B cell (primary cell): ENCODE measurements at regions not wholly inside any gene's neighbourhood (a gene's known extent, or its start where the extent isn't known, plus 50 kb on each side); places are given as distances from the start of the nearest gene placed in this dataset.

ENCODE experiments used
- ATAC-seq: fragments of 200-7000 bp; cut with Tn5 transposase; one replicate; pipeline ENCODE4 v1.10.0; 2021; ENCODE audit warnings: low read depth, mild to moderate bottlenecking, moderate number of reproducible peaks, moderate library complexity
- CTCF ChIA-PET: fragments of 350-600 bp; sonication (Branson Sonifier 250); formaldehyde crosslinking; loops from one replicate; lab custom pipeline; 2021; ENCODE audit warnings: antibody characterized with exemption, inconsistent platforms; lab: Charles Lee
- POLR2A ChIA-PET: fragments of 350-600 bp; sonication (Branson Sonifier 250); formaldehyde crosslinking; loops from one replicate; lab custom pipeline; 2021; ENCODE audit warnings: antibody characterized with exemption; lab: Charles Lee
- DNase-seq: peaks from one replicate; pipeline ENCODE4 v3.0.0; 2013
- H2AFZ ChIP-seq: 2 replicates; pipeline ENCODE4 v1.6.1; 2012; ENCODE audit warnings: mild to moderate bottlenecking, low read depth, low read length; ENCODE audit not compliant: insufficient read depth, poor library complexity, severe bottlenecking
- H3K27ac ChIP-seq, 2 donors: 1 replicate in 1 of 2; 2 replicates in 1 of 2; pipeline ENCODE4 v1.5.1; 2012 to 2013; ENCODE audit warnings: low read length in 2 of 2, mild to moderate bottlenecking in 2 of 2, moderate library complexity in 1 of 2
- H3K27me3 ChIP-seq, 4 experiments: fragments of 200-600 bp in 1 of 4; sonication (generic) in 1 of 4; replicated peaks in 1 of 4; 1 replicate in 2 of 4; 2 replicates in 2 of 4; pipeline versions ENCODE4 v1.6.1 to v1.7.0; 2013 to 2016; ENCODE audit warnings: low read length in 3 of 4, mild to moderate bottlenecking in 2 of 4, mixed read lengths in 1 of 4, moderate library complexity in 1 of 4; ENCODE audit not compliant: insufficient read depth in 4 of 4, control insufficient read depth in 3 of 4; ENCODE audit errors: control extremely low read depth in 1 of 4
- H3K36me3 ChIP-seq, 2 experiments: replicated peaks in 1 of 2; 1 replicate in 1 of 2; 2 replicates in 1 of 2; pipeline versions ENCODE4 v1.6.1 to v1.7.1; 2013; ENCODE audit warnings: low read length in 1 of 2; ENCODE audit not compliant: insufficient read depth in 2 of 2, control insufficient read depth in 1 of 2; ENCODE audit errors: control extremely low read depth in 1 of 2, extremely low read depth in 1 of 2
- H3K4me1 ChIP-seq, 2 donors: fragments of 200-600 bp in 1 of 2; sonication (generic) in 1 of 2; 1 replicate in 1 of 2; 2 replicates in 1 of 2; pipeline versions ENCODE4 v1.5.1 to v1.6.1; 2013 to 2017; ENCODE audit warnings: low read length in 2 of 2; ENCODE audit not compliant: control insufficient read depth in 2 of 2, insufficient read depth in 2 of 2
- H3K4me2 ChIP-seq: replicated peaks from 2 replicates; pipeline ENCODE3; 2012; ENCODE audit warnings: mild to moderate bottlenecking, low read depth, low read length; ENCODE audit not compliant: poor library complexity, severe bottlenecking
- H3K4me3 ChIP-seq, 5 experiments: fragments of 200-600 bp in 1 of 5; sonication (generic) in 1 of 5; 1 replicate in 3 of 5; 2 replicates in 2 of 5; pipeline versions ENCODE4 v1.5.1 to v1.7.0; 2011 to 2016; ENCODE audit warnings: low read length in 4 of 5, mild to moderate bottlenecking in 4 of 5, low read depth in 2 of 5, control low read depth in 1 of 5, moderate library complexity in 1 of 5; ENCODE audit not compliant: insufficient read depth in 1 of 5; ENCODE audit errors: control extremely low read depth in 1 of 5, extremely low read depth in 1 of 5
- H3K79me2 ChIP-seq: fragments of 200-600 bp; sonication (generic); one replicate; pipeline ENCODE4 v1.6.0; 2016; ENCODE audit warnings: low read length; ENCODE audit not compliant: control insufficient read depth, insufficient read depth
- H3K9ac ChIP-seq: fragments of 200-600 bp; sonication (generic); 2 replicates; pipeline ENCODE4 v1.6.1; 2017; ENCODE audit warnings: mild to moderate bottlenecking, low read length, moderate library complexity
- H3K9me3 ChIP-seq, 3 donors: one replicate each; pipeline versions ENCODE4 v1.6.1 to v1.7.1; 2013; ENCODE audit warnings: low read length in 2 of 3; ENCODE audit not compliant: control insufficient read depth in 2 of 3, insufficient read depth in 1 of 3; ENCODE audit errors: control extremely low read depth in 1 of 3
- H4K20me1 ChIP-seq: 2 replicates; pipeline ENCODE4 v1.6.0; 2012; ENCODE audit warnings: mild to moderate bottlenecking, low read length; ENCODE audit not compliant: insufficient read depth, control insufficient read depth, poor library complexity, severe bottlenecking
- H3K27ac Mint-ChIP-seq: one replicate; pipeline ENCODE4 v1.8.0; 2021; ENCODE audit warnings: mixed read lengths
- H3K27me3 Mint-ChIP-seq: one replicate; pipeline ENCODE4 v1.8.0; 2021; ENCODE audit warnings: mixed read lengths
- H3K4me1 Mint-ChIP-seq: one replicate; pipeline ENCODE4 v1.8.0; 2021; ENCODE audit warnings: mixed read lengths
- H3K4me3 Mint-ChIP-seq: one replicate; pipeline ENCODE4 v1.8.0; 2021; ENCODE audit warnings: mixed read lengths
- H3K9me3 Mint-ChIP-seq: one replicate; pipeline ENCODE4 v1.8.0; 2022; ENCODE audit warnings: mixed read lengths; ENCODE audit not compliant: insufficient read depth
- EZH2 ChIP-seq: IDR thresholded peaks from 2 replicates; pipeline ENCODE4 v1.6.1; 2012; ENCODE audit warnings: borderline replicate concordance, low read depth, mild to moderate bottlenecking, moderate library complexity, low read length; ENCODE audit not compliant: insufficient read depth, poor library complexity, severe bottlenecking
- WGBS: methylation state at CpG from one replicate; pipeline ENCODE4 v1.1.5; 2013; ENCODE audit warnings: missing lambda C conversion rate; ENCODE audit not compliant: insufficient coverage; 5-methylcytosine and 5-hydroxymethylcytosine counted together
- intact Hi-C: fragments of 100-400 bp; cut with micrococcal nuclease; formaldehyde crosslinking; loops from one replicate; pipeline ENCODE4 v1.10.0; 2022
- TF ChIP-seq, protein P1 (sequence below): fragments of 200-600 bp; IDR thresholded peaks from one replicate; pipeline ENCODE4 v1.8.0; 2022; ENCODE audit warnings: antibody characterized with exemption, mild to moderate bottlenecking

- Histone ChIP-seq H3K9me3 (peaks cover 0 to 4% (median 0%) of the 10 kb centered on the region in 3 donors), H4K20me1 (no peaks in the 10 kb centered on the region), H3K4me1 (peaks cover 17 to 18% of the 10 kb centered on the region in 2 donors), H3K79me2 (no peaks in the 10 kb centered on the region), H3K4me2 (no peak overlapping the region), H3K4me3 (no peak overlapping the region), H3K27ac (no peak overlapping the region), H3K27me3 (peaks cover 0 to 38% (median 23%) of the 10 kb centered on the region in 4 experiments), H3K9ac (no peak overlapping the region), H2AFZ (no peak overlapping the region), H3K36me3 (no peaks in the 10 kb centered on the region)
- intact Hi-C loops, result no loop called here
- ATAC-seq (no peak), DNase-seq (no peak)
- H3K4me1 Mint-ChIP-seq, result peaks cover 21% of the 10 kb centered on the region
- WGBS, result 58% methylated on average over 2 of the region's 2 CpGs
- ChIA-PET CTCF (interaction anchor here (0.5 kb wide), 1 partner anchor 203 kb away, joined by 4 read pairs; no protein-coding TSS in a partner anchor), POLR2A (no interaction called here)
- H3K4me3 Mint-ChIP-seq, result no peak overlapping the region
- no peaks in the 10 kb centered on the region for H3K9me3 Mint-ChIP-seq
- H3K27ac Mint-ChIP-seq, result no peak overlapping the region
- TF ChIP-seq, protein P1, sequence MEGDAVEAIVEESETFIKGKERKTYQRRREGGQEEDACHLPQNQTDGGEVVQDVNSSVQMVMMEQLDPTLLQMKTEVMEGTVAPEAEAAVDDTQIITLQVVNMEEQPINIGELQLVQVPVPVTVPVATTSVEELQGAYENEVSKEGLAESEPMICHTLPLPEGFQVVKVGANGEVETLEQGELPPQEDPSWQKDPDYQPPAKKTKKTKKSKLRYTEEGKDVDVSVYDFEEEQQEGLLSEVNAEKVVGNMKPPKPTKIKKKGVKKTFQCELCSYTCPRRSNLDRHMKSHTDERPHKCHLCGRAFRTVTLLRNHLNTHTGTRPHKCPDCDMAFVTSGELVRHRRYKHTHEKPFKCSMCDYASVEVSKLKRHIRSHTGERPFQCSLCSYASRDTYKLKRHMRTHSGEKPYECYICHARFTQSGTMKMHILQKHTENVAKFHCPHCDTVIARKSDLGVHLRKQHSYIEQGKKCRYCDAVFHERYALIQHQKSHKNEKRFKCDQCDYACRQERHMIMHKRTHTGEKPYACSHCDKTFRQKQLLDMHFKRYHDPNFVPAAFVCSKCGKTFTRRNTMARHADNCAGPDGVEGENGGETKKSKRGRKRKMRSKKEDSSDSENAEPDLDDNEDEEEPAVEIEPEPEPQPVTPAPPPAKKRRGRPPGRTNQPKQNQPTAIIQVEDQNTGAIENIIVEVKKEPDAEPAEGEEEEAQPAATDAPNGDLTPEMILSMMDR, result no peak
- no peak for TF ChIP-seq EZH2
- peaks cover 58% of the 10 kb centered on the region for H3K27me3 Mint-ChIP-seq
These were observed 90.5 kb upstream of the ABCC4 start for GRCh38 chr13:95391785-95392184.

- no peaks in the 10 kb centered on the region for H3K79me2 ChIP-seq
- H3K27me3 Mint-ChIP-seq, result peaks cover 63% of the 10 kb centered on the region
- no peaks in the 10 kb centered on the region for H3K9me3 Mint-ChIP-seq
- no peak for DNase-seq
- no peak overlapping the region for H3K4me2 ChIP-seq
- no peaks in the 10 kb centered on the region for H4K20me1 ChIP-seq
- H3K9ac ChIP-seq, result no peak overlapping the region
- H3K9me3 ChIP-seq, result peaks cover 0 to 4% (median 0%) of the 10 kb centered on the region in 3 donors
- ChIA-PET CTCF (interaction anchor here (0.6 to 1.7 kb wide), 2 partner anchors 11 to 209 kb away, joined by 3 to 7 read pairs; no protein-coding TSS in a partner anchor), POLR2A (interaction anchor here (0.7 kb wide), 1 partner anchor 133 kb away, joined by 3 read pairs; no protein-coding TSS in a partner anchor)
- 80% methylated on average over 2 of the region's 3 CpGs for WGBS
- no peak overlapping the region for H3K27ac Mint-ChIP-seq
- TF ChIP-seq, protein P1, result no peak
- TF ChIP-seq EZH2, result no peak
- intact Hi-C loops, result no loop called here
- H3K27ac ChIP-seq, result no peak overlapping the region
- no peak for ATAC-seq
- H3K27me3 ChIP-seq, result peaks cover 0 to 43% (median 25%) of the 10 kb centered on the region in 4 experiments
- H3K36me3 ChIP-seq, result no peaks in the 10 kb centered on the region
- H3K4me1 ChIP-seq, result peaks cover 16% of the 10 kb centered on the region in 2 donors
- no peak overlapping the region for H3K4me3 ChIP-seq
- H2AFZ ChIP-seq, result no peak overlapping the region
- no peak overlapping the region for H3K4me3 Mint-ChIP-seq
- H3K4me1 Mint-ChIP-seq, result peaks cover 18% of the 10 kb centered on the region
These were observed 91.3 kb upstream of the ABCC4 start for GRCh38 chr13:95392597-95392996.
